Large intestine (tissue), 3 donors: ENCODE measurements at regions not wholly inside any gene's neighbourhood (a gene's known extent, or its start where the extent isn't known, plus 50 kb on each side); places are given as distances from the start of the nearest gene placed in this dataset.

Experiments
- DNase-seq, 2 donors: peaks; one replicate each; pipeline versions ENCODE4 v3.0.0 to v3.0.0-alpha.2; 2013
- H3K27ac ChIP-seq: one replicate; pipeline ENCODE4 v1.5.1; 2013; ENCODE audit warnings: low read length
- H3K27me3 ChIP-seq: 2 replicates; pipeline ENCODE4 v1.6.1; 2013; ENCODE audit warnings: low read length; ENCODE audit not compliant: control insufficient read depth, insufficient read depth
- H3K36me3 ChIP-seq: 2 replicates; pipeline ENCODE4 v1.6.1; 2013; ENCODE audit warnings: low read length; ENCODE audit not compliant: control insufficient read depth, insufficient read depth
- H3K4me1 ChIP-seq: one replicate; pipeline ENCODE4 v1.6.1; 2013; ENCODE audit warnings: low read length; ENCODE audit not compliant: control insufficient read depth, insufficient read depth
- H3K4me3 ChIP-seq: one replicate; pipeline ENCODE4 v1.5.1; 2013; ENCODE audit warnings: low read length
- H3K9me3 ChIP-seq: one replicate; pipeline ENCODE4 v1.6.1; 2013; ENCODE audit warnings: mild to moderate bottlenecking, low read depth, low read length, moderate library complexity; ENCODE audit not compliant: control insufficient read depth
- WGBS: methylation state at CpG from one replicate; pipeline ENCODE4 v1.1.5; 2013; ENCODE audit warnings: low lambda C conversion rate; ENCODE audit not compliant: insufficient coverage; 5-methylcytosine and 5-hydroxymethylcytosine counted together

GRCh38 chr6:19535351-19535750, 301.8 kb upstream of the ID4 start:
- Histone ChIP-seq H3K27ac (no peak overlapping the region), H3K27me3 (no peaks in the 10 kb centered on the region), H3K4me1 (no peaks in the 10 kb centered on the region), H3K9me3 (no peaks in the 10 kb centered on the region), H3K36me3 (no peaks in the 10 kb centered on the region), H3K4me3 (no peak overlapping the region)
- no peak for DNase-seq
- no CpG with 5 or more reads among the region's 2 CpGs for WGBS

- H3K4me3 ChIP-seq: no peak overlapping the region
- H3K9me3 ChIP-seq: no peaks in the 10 kb centered on the region
- DNase-seq: no peak
- no CpG with 5 or more reads among the region's 3 CpGs for WGBS
- no peaks in the 10 kb centered on the region for H3K4me1 ChIP-seq
- H3K36me3 ChIP-seq: no peaks in the 10 kb centered on the region
- no peaks in the 10 kb centered on the region for H3K27me3 ChIP-seq
- no peak overlapping the region for H3K27ac ChIP-seq
These were observed 300.3 kb upstream of the ID4 start for GRCh38 chr6:19536838-19537237.

- Histone ChIP-seq H3K27me3 (no peaks in the 10 kb centered on the region), H3K9me3 (no peaks in the 10 kb centered on the region), H3K4me1 (no peaks in the 10 kb centered on the region), H3K27ac (no peak overlapping the region), H3K36me3 (no peaks in the 10 kb centered on the region), H3K4me3 (no peak overlapping the region)
- DNase-seq: peak; percentile 48 to 76
- no CpG with 5 or more reads among the region's 12 CpGs for whole genome bisulfite sequencing
These were observed 299.1 kb upstream of the ID4 start for GRCh38 chr6:19538096-19538495.

DNA sequence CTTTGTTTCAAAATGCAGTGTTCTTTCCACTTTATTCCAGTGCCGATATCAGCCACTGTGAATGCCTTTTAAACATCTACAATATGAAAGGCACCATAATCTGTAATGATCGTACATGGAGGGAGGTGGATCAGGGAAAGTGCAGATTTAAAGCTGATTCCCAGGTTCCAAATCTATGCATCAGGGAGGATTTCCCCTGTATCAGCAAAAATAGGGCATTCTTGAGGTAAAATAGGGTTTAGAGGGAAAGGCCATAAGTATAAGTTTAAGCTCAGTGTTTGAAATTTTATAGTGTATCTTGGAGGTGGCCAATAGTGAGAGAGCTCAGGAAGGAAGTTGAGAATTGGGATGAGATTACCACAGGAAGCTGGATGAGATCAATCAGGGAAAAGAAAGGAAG, 289.7 kb upstream of the ID4 start:
- DNase-seq: no peak
- WGBS: no CpG with 5 or more reads among the region's 2 CpGs
- Histone ChIP-seq H3K27ac (no peak overlapping the region), H3K36me3 (no peaks in the 10 kb centered on the region), H3K9me3 (no peaks in the 10 kb centered on the region), H3K27me3 (no peaks in the 10 kb centered on the region), H3K4me1 (no peaks in the 10 kb centered on the region), H3K4me3 (no peak overlapping the region)

DNA sequence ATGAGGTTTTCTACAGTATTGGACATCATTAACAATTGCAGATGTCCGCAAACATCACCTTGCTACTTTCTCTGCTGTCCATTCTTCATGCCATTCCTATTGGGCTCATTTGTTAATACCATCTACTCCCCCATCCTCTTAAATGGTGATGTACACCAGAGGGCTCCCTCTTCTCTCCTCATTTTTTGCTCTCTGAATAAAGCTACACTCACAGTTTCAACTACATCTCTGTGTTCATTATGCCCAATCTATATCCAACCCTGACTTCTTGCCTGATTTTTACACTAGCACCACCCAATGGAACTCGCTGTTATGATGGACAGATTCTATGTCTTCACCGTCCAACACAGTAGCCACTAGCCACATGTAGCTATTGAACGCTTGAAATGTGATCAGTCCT, 288.1 kb upstream of the ID4 start:
- no peaks in the 10 kb centered on the region for H3K36me3 ChIP-seq
- H3K4me1 ChIP-seq: no peaks in the 10 kb centered on the region
- no peak overlapping the region for H3K27ac ChIP-seq
- DNase-seq: no peak
- no peaks in the 10 kb centered on the region for H3K27me3 ChIP-seq
- WGBS: 100% methylated on average over 3 of the region's 4 CpGs
- no peaks in the 10 kb centered on the region for H3K9me3 ChIP-seq
- no peak overlapping the region for H3K4me3 ChIP-seq

DNA sequence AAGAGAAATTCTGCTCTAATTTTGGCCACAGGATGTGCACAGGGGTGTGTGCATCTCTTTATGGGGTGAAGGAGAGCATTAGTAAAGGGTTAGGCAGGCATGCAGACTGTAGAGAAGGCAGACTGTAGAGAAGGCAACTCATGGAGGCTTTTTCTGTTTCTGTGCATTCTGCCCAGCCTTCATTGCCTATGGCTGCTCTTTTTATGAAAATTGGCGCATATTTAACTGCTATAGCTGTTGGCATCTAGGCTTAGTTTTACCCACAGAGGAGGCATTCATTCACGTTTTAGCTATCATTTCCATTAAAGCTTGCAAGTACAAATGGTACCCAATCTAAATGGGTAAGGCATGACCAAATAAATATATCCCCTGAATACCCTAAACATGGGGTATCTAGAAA, 286.8 kb upstream of the ID4 start:
- no peaks in the 10 kb centered on the region for H3K36me3 ChIP-seq
- no peak overlapping the region for H3K27ac ChIP-seq
- DNase-seq: no peak
- H3K9me3 ChIP-seq: no peaks in the 10 kb centered on the region
- H3K4me3 ChIP-seq: no peak overlapping the region
- no CpG with 5 or more reads among the region's 2 CpGs for WGBS
- H3K4me1 ChIP-seq: no peaks in the 10 kb centered on the region
- no peaks in the 10 kb centered on the region for H3K27me3 ChIP-seq

GRCh38 chr6:19551611-19552010, 285.6 kb upstream of the ID4 start:
- Histone ChIP-seq H3K36me3 (no peaks in the 10 kb centered on the region), H3K27me3 (no peaks in the 10 kb centered on the region), H3K4me3 (no peak overlapping the region), H3K9me3 (no peaks in the 10 kb centered on the region), H3K4me1 (no peaks in the 10 kb centered on the region), H3K27ac (no peak overlapping the region)
- no peak for DNase-seq
- 83% methylated on average over 1 of the region's 4 CpGs for WGBS

DNA sequence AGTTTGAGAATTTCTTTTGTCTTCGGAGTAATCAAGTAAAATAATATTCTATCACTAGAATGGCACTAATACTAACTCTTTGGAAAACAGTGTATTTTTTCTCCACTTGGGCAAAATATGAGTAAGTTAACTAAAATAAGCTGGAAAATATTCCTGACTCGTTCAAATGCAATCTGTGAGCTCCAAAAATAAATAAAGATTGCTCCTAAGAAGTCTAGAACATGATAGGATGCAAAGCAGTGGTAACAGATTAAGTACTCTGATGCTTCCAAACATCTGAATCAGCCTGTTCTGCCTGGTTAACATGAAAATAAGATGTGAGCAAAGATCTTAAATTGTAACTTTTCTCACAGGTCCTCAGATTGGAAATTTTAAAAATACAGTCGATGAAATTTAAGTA, 285.1 kb upstream of the ID4 start:
- H3K27ac ChIP-seq: no peak overlapping the region
- no peaks in the 10 kb centered on the region for H3K27me3 ChIP-seq
- H3K4me1 ChIP-seq: no peaks in the 10 kb centered on the region
- no peaks in the 10 kb centered on the region for H3K9me3 ChIP-seq
- 100% methylated on average over 2 of the region's 3 CpGs for WGBS
- no peaks in the 10 kb centered on the region for H3K36me3 ChIP-seq
- DNase-seq: no peak
- no peak overlapping the region for H3K4me3 ChIP-seq

- no peaks in the 10 kb centered on the region for H3K27me3 ChIP-seq
- H3K4me1 ChIP-seq: no peaks in the 10 kb centered on the region
- H3K27ac ChIP-seq: no peak overlapping the region
- H3K4me3 ChIP-seq: no peak overlapping the region
- H3K36me3 ChIP-seq: no peaks in the 10 kb centered on the region
- H3K9me3 ChIP-seq: no peaks in the 10 kb centered on the region
- no peak for DNase-seq
- no CpG with 5 or more reads among the region's 2 CpGs for WGBS
These were observed 284.6 kb upstream of the ID4 start for GRCh38 chr6:19552588-19552987.

GRCh38 chr6:19554356-19555225, 282.6 kb upstream of the ID4 start:
- H3K36me3 ChIP-seq: no peaks in the 10 kb centered on the region
- no peak overlapping the region for H3K4me3 ChIP-seq
- DNase-seq: no peak
- H3K27ac ChIP-seq: no peak overlapping the region
- H3K9me3 ChIP-seq: no peaks in the 10 kb centered on the region
- H3K27me3 ChIP-seq: no peaks in the 10 kb centered on the region
- no CpG with 5 or more reads among the region's 9 CpGs for WGBS
- no peaks in the 10 kb centered on the region for H3K4me1 ChIP-seq

DNA sequence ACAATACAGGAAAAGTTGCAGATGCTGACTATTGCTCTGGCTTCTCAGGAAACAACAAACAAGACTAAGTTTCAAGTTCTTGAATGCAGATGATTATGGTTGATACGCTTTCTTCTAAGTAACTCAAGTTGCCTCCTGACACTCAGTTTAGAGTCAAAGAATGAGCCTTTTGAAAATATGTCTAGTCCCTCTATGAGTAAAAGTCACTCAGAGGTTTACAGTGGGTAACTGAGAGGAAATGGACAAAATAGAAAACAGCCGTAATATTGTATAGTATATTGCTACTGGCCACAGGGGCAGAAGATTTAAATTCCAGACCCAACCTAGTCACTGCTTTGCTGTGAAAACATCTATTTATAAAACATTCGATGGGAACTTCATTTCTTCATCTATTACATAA, 280.0 kb upstream of the ID4 start:
- Histone ChIP-seq H3K4me3 (no peak overlapping the region), H3K27me3 (no peaks in the 10 kb centered on the region), H3K27ac (no peak overlapping the region), H3K9me3 (no peaks in the 10 kb centered on the region), H3K4me1 (no peaks in the 10 kb centered on the region), H3K36me3 (no peaks in the 10 kb centered on the region)
- DNase-seq: no peak
- 92% methylated on average over 2 of the region's 3 CpGs for WGBS
